HG02763 (cell line): ENCODE measurements at regions not wholly inside any gene's neighbourhood (a gene's known extent, or its start where the extent isn't known, plus 50 kb on each side); places are given as distances from the start of the nearest gene placed in this dataset.

ENCODE experiments used
- ATAC-seq: cut with Tn5 transposase; IDR thresholded peaks from one replicate; pipeline ENCODE4 v1.9.1; 2021; ENCODE audit warnings: mild to moderate bottlenecking, moderate library complexity; ENCODE audit not compliant: unreplicated experiment

- no peak for ATAC-seq
Observed at GRCh38 chr3:153714588-153715290, 406.5 kb upstream of the ARHGEF26 start.

GRCh38 chr3:153722157-153722556, 399.0 kb upstream of the ARHGEF26 start:
- ATAC-seq, result no peak

GRCh38 chr3:153731071-153731470, 390.1 kb upstream of the ARHGEF26 start:
- no peak for ATAC-seq

- ATAC-seq, result no peak
Observed at GRCh38 chr3:153734777-153735551, 386.2 kb upstream of the ARHGEF26 start.

- no peak for ATAC-seq
Observed at GRCh38 chr3:153740109-153740508, 381.1 kb upstream of the ARHGEF26 start.

- ATAC-seq, result no peak
Observed at GRCh38 chr3:153744889-153745288, 376.3 kb upstream of the ARHGEF26 start.

- no peak for ATAC-seq
Observed at GRCh38 chr3:153746211-153746610, 375.0 kb upstream of the ARHGEF26 start.

- ATAC-seq, result no peak
Observed at GRCh38 chr3:153749070-153749610, 372.1 kb upstream of the ARHGEF26 start.

- no peak for ATAC-seq
Observed at GRCh38 chr3:153752405-153753027, 368.7 kb upstream of the ARHGEF26 start.

GRCh38 chr3:153753035-153753434, 368.2 kb upstream of the ARHGEF26 start:
- ATAC-seq, result no peak

- no peak for ATAC-seq
Observed at GRCh38 chr3:153756816-153757215, 364.4 kb upstream of the ARHGEF26 start.

- ATAC-seq, result no peak
Observed at GRCh38 chr3:153757839-153758238, 363.4 kb upstream of the ARHGEF26 start.

- ATAC-seq, result no peak
Observed at GRCh38 chr3:153760948-153761347, 360.2 kb upstream of the ARHGEF26 start.

GRCh38 chr3:153762411-153763235, 358.6 kb upstream of the ARHGEF26 start:
- ATAC-seq, result no peak

GRCh38 chr3:153767601-153768560, 353.3 kb upstream of the ARHGEF26 start:
- no peak for ATAC-seq

GRCh38 chr3:153768561-153769469, 352.4 kb upstream of the ARHGEF26 start:
- peak; percentile 92 for ATAC-seq

- no peak for ATAC-seq
Observed at GRCh38 chr3:153783106-153783505, 338.1 kb upstream of the ARHGEF26 start.

GRCh38 chr3:153783741-153784480, 337.3 kb upstream of the ARHGEF26 start:
- no peak for ATAC-seq
